Body of pancreas (tissue), 4 donors: ENCODE measurements at regions not wholly inside any gene's neighbourhood (a gene's known extent, or its start where the extent isn't known, plus 50 kb on each side); places are given as distances from the start of the nearest gene placed in this dataset.

Source experiments
- ATAC-seq: fragments of 150-250 bp; one replicate; pipeline ENCODE4 v1.9.1; 2016
- DNase-seq, 4 donors: peaks; one replicate each; pipeline ENCODE4 v3.0.0-alpha.2; 2019
- H3K27ac ChIP-seq, 4 donors: fragments of 200-600 bp; sonication (generic); 1 replicate in 3 of 4; 2 replicates in 1 of 4; pipeline versions ENCODE4 v1.5.1 to v1.6.1; 2016 to 2019; ENCODE audit warnings: mild to moderate bottlenecking in 1 of 4, mixed read lengths in 1 of 4, moderate library complexity in 1 of 4
- H3K27me3 ChIP-seq, 2 donors: fragments of 200-600 bp; sonication (generic); one replicate each; pipeline ENCODE4 v1.6.0; 2016; ENCODE audit warnings: mild to moderate bottlenecking in 1 of 2
- H3K36me3 ChIP-seq, 2 donors: fragments of 200-600 bp; sonication (generic); replicated peaks in 1 of 2; 2 replicates each; pipeline ENCODE4 v1.5.1; 2016; ENCODE audit warnings: low read depth in 2 of 2; ENCODE audit not compliant: insufficient read depth in 1 of 2
- H3K4me1 ChIP-seq: fragments of 200-600 bp; sonication (generic); one replicate; pipeline ENCODE4 v1.6.0; 2016
- H3K4me3 ChIP-seq, 2 donors: fragments of 200-600 bp; sonication (generic); 1 replicate in 1 of 2; 2 replicates in 1 of 2; pipeline ENCODE4 v1.5.1; 2016 to 2019
- H3K9me3 ChIP-seq, 3 donors: fragments of 200-600 bp; sonication (generic); 1 replicate in 2 of 3; 2 replicates in 1 of 3; pipeline ENCODE4 v1.5.1; 2016
- POLR2A ChIP-seq, 3 donors: fragments of 450-650 bp; IDR thresholded peaks; one replicate each; pipeline ENCODE4 v1.6.1; 2016; ENCODE audit warnings: antibody characterized with exemption in 3 of 3, mild to moderate bottlenecking in 2 of 3
- WGBS, 2 donors: methylation state at CpG; one replicate each; pipeline ENCODE4 v1.1.5; 2017; 5-methylcytosine and 5-hydroxymethylcytosine counted together
- intact Hi-C: fragments of 100-400 bp; cut with DNase I; formaldehyde crosslinking; loops from one replicate; pipeline ENCODE4 v1.15.1; 2023
- TF ChIP-seq, protein P1 (sequence below), 7 experiments: fragments of 450-650 bp in 4 of 7; fragments of 200-600 bp in 3 of 7; sonication (generic) in 3 of 7; IDR thresholded peaks; one replicate each; pipeline ENCODE4 v1.5.1; 2016 to 2019; ENCODE audit warnings: antibody characterized with exemption in 7 of 7

DNA sequence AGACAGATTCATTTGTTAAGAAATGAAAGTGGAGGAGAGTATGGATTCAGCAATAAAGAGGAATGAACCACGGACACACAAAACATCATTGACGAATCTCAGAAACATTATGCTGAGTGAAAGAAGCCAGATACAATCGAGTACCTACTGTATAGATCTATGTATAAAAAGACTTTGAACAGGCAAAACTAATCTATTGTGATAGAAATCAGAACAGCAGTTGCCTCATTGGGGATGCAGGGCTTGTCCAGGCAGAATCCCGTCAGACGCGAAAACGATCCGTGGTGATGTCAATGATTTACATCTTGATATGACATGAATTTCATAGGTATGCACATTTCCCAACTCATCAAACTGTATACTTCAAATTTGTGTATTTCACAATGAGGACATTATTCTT lies 265.2 kb downstream of the CBLN4 start:
- Histone ChIP-seq H3K36me3 (no peaks in the 10 kb centered on the region), H3K4me3 (no peak overlapping the region), H3K27me3 (no peaks in the 10 kb centered on the region), H3K9me3 (no peaks in the 10 kb centered on the region), H3K4me1 (no peaks in the 10 kb centered on the region), H3K27ac (no peak overlapping the region)
- DNase-seq (no peak), ATAC-seq (no peak)
- 69 to 75% methylated on average over 8 of the region's 8 CpGs for WGBS, 2 donors
- TF ChIP-seq POLR2A (IDR thresholded peaks at IDR 0.05) = no peak
- TF ChIP-seq, protein P1, sequence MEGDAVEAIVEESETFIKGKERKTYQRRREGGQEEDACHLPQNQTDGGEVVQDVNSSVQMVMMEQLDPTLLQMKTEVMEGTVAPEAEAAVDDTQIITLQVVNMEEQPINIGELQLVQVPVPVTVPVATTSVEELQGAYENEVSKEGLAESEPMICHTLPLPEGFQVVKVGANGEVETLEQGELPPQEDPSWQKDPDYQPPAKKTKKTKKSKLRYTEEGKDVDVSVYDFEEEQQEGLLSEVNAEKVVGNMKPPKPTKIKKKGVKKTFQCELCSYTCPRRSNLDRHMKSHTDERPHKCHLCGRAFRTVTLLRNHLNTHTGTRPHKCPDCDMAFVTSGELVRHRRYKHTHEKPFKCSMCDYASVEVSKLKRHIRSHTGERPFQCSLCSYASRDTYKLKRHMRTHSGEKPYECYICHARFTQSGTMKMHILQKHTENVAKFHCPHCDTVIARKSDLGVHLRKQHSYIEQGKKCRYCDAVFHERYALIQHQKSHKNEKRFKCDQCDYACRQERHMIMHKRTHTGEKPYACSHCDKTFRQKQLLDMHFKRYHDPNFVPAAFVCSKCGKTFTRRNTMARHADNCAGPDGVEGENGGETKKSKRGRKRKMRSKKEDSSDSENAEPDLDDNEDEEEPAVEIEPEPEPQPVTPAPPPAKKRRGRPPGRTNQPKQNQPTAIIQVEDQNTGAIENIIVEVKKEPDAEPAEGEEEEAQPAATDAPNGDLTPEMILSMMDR (IDR thresholded peaks at IDR 0.05) = no peak
- intact Hi-C loops = no loop called here

DNA sequence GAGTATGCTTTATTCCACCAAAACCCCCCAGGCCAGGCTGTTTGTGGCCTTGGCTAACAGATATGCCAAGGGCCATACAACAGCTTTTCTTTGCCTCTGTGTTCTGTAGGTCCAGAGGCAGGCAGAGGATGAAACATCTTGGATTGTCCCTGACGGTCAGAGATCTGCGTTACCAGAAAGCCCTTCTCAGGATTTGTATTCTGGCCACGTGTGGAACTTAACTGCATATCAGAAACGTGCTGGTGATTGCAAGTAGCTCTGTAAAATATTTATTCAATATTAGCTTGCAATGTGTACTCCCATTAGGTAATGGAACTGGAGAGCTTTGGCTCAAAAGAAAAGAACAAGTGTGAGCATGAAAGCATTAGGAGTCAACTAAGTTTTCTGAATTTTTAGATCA lies 275.0 kb downstream of the CBLN4 start:
- TF ChIP-seq, protein P1 (IDR thresholded peaks at IDR 0.05) = no peak
- TF ChIP-seq POLR2A (IDR thresholded peaks at IDR 0.05) = no peak
- DNase-seq (no peak), ATAC-seq (no peak)
- intact Hi-C loops = no loop called here
- Histone ChIP-seq H3K27ac (no peak overlapping the region), H3K27me3 (no peaks in the 10 kb centered on the region), H3K4me1 (no peaks in the 10 kb centered on the region), H3K9me3 (no peaks in the 10 kb centered on the region), H3K36me3 (no peaks in the 10 kb centered on the region), H3K4me3 (no peak overlapping the region)
- 42 to 51% methylated on average over 4 of the region's 4 CpGs for WGBS, 2 donors

DNA sequence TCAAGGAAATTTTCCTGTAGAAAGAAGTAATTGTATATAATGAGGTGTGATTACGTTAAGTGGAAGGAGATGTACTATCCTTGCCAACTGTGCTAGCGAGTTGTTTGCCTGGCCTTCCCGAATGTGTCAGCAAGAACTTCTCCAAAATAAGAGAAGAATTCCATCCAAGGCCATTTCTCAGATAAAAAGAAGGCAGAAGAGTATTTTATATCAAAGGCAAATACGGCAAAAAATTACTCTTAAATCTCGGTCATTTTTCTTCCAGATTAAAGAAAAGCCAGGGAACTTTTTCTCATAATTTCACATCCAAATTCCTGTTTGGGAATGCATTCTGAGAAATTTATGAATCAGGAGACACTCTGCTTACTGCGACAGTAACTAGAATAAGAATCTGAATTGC lies 290.6 kb downstream of the CBLN4 start:
- ATAC-seq (no peak), DNase-seq (no peak)
- H3K4me3 ChIP-seq = no peak overlapping the region
- no peaks in the 10 kb centered on the region for H3K27me3 ChIP-seq
- H3K4me1 ChIP-seq = no peaks in the 10 kb centered on the region
- intact Hi-C loops = no loop called here
- no peaks in the 10 kb centered on the region for H3K36me3 ChIP-seq
- TF ChIP-seq, protein P1 (IDR thresholded peaks at IDR 0.05) = no peak
- no peak for TF ChIP-seq POLR2A (IDR thresholded peaks at IDR 0.05)
- H3K9me3 ChIP-seq = no peaks in the 10 kb centered on the region
- 27 to 61% methylated on average over 6 of the region's 6 CpGs for WGBS, 2 donors
- H3K27ac ChIP-seq = no peak overlapping the region

DNA sequence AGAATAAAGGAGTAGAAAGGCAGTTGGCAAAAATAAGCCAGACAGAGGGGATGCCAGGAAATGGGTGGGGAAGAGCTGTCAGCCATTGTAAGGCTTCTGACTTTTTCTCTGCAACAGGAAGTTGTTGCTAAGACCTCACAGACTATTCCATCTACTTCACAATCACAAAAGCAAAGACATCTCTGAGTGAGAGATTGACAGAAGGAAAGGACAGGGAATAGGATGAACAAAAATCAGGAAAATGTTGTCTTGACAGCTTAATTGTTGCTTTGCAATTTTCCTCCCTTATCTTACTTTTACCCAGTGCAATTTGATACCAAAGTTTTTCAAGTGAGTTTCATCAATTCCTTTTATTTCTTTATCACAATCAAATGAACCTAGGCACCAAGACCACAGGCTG lies 291.2 kb downstream of the CBLN4 start:
- Histone ChIP-seq H3K4me3 (no peak overlapping the region), H3K4me1 (no peaks in the 10 kb centered on the region), H3K9me3 (no peaks in the 10 kb centered on the region), H3K27me3 (no peaks in the 10 kb centered on the region), H3K36me3 (no peaks in the 10 kb centered on the region), H3K27ac (no peak overlapping the region)
- DNase-seq (no peak), ATAC-seq (no peak)
- intact Hi-C loops = no loop called here
- TF ChIP-seq, protein P1 (IDR thresholded peaks at IDR 0.05) = no peak
- no peak for TF ChIP-seq POLR2A (IDR thresholded peaks at IDR 0.05)

DNA sequence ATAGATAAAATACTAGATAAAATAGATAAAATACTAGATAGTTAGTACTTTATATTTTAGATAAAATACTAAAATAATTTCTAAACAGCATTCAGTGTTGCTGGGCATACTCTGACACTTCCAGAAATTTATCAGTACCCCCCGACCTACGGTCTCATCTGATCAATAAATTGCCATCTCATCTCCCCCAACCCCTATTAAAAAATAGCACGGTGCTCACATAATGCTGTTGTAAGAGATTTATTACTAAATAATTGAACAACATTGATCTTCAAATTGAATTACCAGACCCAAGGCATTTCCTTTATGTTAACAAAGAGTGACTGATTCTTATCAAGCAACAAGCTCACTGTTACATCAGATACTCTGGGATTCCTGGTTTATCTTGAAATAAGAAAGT lies 300.9 kb downstream of the CBLN4 start:
- Histone ChIP-seq H3K4me3 (no peak overlapping the region), H3K27me3 (no peaks in the 10 kb centered on the region), H3K9me3 (peaks cover 0 to 3% (median 0%) of the 10 kb centered on the region in 3 donors), H3K36me3 (no peaks in the 10 kb centered on the region), H3K27ac (no peak overlapping the region), H3K4me1 (no peaks in the 10 kb centered on the region)
- ATAC-seq (no peak), DNase-seq (no peak)
- intact Hi-C loops = no loop called here
- no peak for TF ChIP-seq POLR2A (IDR thresholded peaks at IDR 0.05)
- TF ChIP-seq, protein P1 (IDR thresholded peaks at IDR 0.05) = no peak
- WGBS, 2 donors = 12 to 15% methylated on average over 3 of the region's 3 CpGs
